ENCODE measurements at regions not wholly inside any gene's neighbourhood (a gene's known extent, or its start where the extent isn't known, plus 50 kb on each side); places are given as distances from the start of the nearest gene placed in this dataset.

- TF ChIP-seq CTCF (conservative IDR thresholded peaks at IDR 0.05 in 1 of 2, IDR thresholded peaks at IDR 0.05 in 1 of 2; ENCODE audit: extremely low read depth in 1 of 2, insufficient read depth in 1 of 2, low read depth in 1 of 2, low read length in 2 of 2) (no peak), EZH2 (IDR thresholded peaks at IDR 0.05; ENCODE audit: borderline replicate concordance, low read length) (no peak)
These were observed 192.4 kb downstream of the SQOR start for GRCh38 chr15:45827275-45827674.
